H9 (cell line): ENCODE measurements at regions not wholly inside any gene's neighbourhood (a gene's known extent, or its start where the extent isn't known, plus 50 kb on each side); places are given as distances from the start of the nearest gene placed in this dataset.

Experiments
- DNase-seq: peaks from one replicate; pipeline ENCODE4 v3.0.0-alpha.2; 2017
- H2AFZ ChIP-seq: one replicate; pipeline ENCODE4 v1.6.1; 2013; ENCODE audit warnings: mild to moderate bottlenecking, low read length, control low read depth, moderate library complexity
- H2AK5ac ChIP-seq: 2 replicates; pipeline ENCODE4 v1.6.1; 2013; ENCODE audit warnings: low read length, control low read depth, mixed read lengths; ENCODE audit not compliant: insufficient read length
- H2BK120ac ChIP-seq: one replicate; pipeline ENCODE4 v1.6.1; 2013; ENCODE audit warnings: low read depth, mild to moderate bottlenecking, low read length, control low read depth, inconsistent platforms; ENCODE audit not compliant: poor library complexity, severe bottlenecking
- H2BK12ac ChIP-seq: 2 replicates; pipeline ENCODE4 v1.6.1; 2013; ENCODE audit warnings: low read length, control low read depth, mixed read lengths, low read depth; ENCODE audit not compliant: insufficient read length
- H2BK15ac ChIP-seq: 2 replicates; pipeline ENCODE4 v1.6.1; 2013; ENCODE audit warnings: low read depth, low read length, control low read depth
- H2BK20ac ChIP-seq: one replicate; pipeline ENCODE4 v1.6.1; 2013; ENCODE audit warnings: low read depth, mild to moderate bottlenecking, low read length, control low read depth, inconsistent platforms; ENCODE audit not compliant: poor library complexity, severe bottlenecking
- H2BK5ac ChIP-seq: 2 replicates; pipeline ENCODE4 v1.6.1; 2013; ENCODE audit warnings: low read length, control low read depth, mixed read lengths; ENCODE audit not compliant: insufficient read length
- H3K14ac ChIP-seq: 2 replicates; pipeline ENCODE4 v1.6.1; 2013; ENCODE audit warnings: low read length, control low read depth; ENCODE audit not compliant: insufficient read depth
- H3K18ac ChIP-seq: 2 replicates; pipeline ENCODE4 v1.6.1; 2013; ENCODE audit warnings: low read depth, mild to moderate bottlenecking, mixed read lengths, low read length, control low read depth; ENCODE audit not compliant: insufficient read length
- H3K23ac ChIP-seq: 2 replicates; pipeline ENCODE4 v1.6.1; 2013; ENCODE audit warnings: low read length, control low read depth, mixed read lengths, low read depth; ENCODE audit not compliant: insufficient read length
- H3K23me2 ChIP-seq: 2 replicates; pipeline ENCODE4 v1.6.1; 2013; ENCODE audit warnings: low read depth, mild to moderate bottlenecking, mixed read lengths, low read length, control low read depth; ENCODE audit not compliant: insufficient read length, poor library complexity, severe bottlenecking
- H3K27ac ChIP-seq: 2 replicates; pipeline ENCODE4 v1.5.1; 2013; ENCODE audit warnings: low read length, control low read depth, mixed read lengths, low read depth; ENCODE audit not compliant: insufficient read length
- H3K27me3 ChIP-seq: 2 replicates; pipeline ENCODE4 v1.6.1; 2013; ENCODE audit warnings: low read length, control low read depth, inconsistent platforms; ENCODE audit not compliant: insufficient read depth
- H3K4ac ChIP-seq: 2 replicates; pipeline ENCODE4 v1.6.1; 2013; ENCODE audit warnings: low read depth, mild to moderate bottlenecking, control low read depth, inconsistent platforms, low read length, moderate library complexity
- H3K4me1 ChIP-seq: 2 replicates; pipeline ENCODE4 v1.6.1; 2013; ENCODE audit warnings: low read length, control low read depth, inconsistent platforms; ENCODE audit not compliant: insufficient read depth
- H3K4me2 ChIP-seq: 2 replicates; pipeline ENCODE4 v1.6.1; 2013; ENCODE audit warnings: low read length, control low read depth, mixed read lengths; ENCODE audit not compliant: insufficient read length, insufficient read depth
- H3K56ac ChIP-seq: 2 replicates; pipeline ENCODE4 v1.6.1; 2013; ENCODE audit warnings: low read depth, mild to moderate bottlenecking, mixed read lengths, low read length, control low read depth; ENCODE audit not compliant: insufficient read length
- H3K79me1 ChIP-seq: 2 replicates; pipeline ENCODE4 v1.6.1; 2013; ENCODE audit warnings: low read depth, mild to moderate bottlenecking, moderate library complexity, low read length, control low read depth, inconsistent platforms; ENCODE audit not compliant: insufficient read depth, poor library complexity, severe bottlenecking
- H3K79me2 ChIP-seq: 2 replicates; pipeline ENCODE4 v1.6.1; 2013; ENCODE audit warnings: low read length, control low read depth, inconsistent platforms; ENCODE audit not compliant: insufficient read depth
- H3K9ac ChIP-seq: 2 replicates; pipeline ENCODE4 v1.6.1; 2013; ENCODE audit warnings: low read length, control low read depth, mixed read lengths; ENCODE audit not compliant: insufficient read length; ENCODE audit errors: extremely low read depth
- H3K9me3 ChIP-seq: one replicate; pipeline ENCODE4 v1.6.1; 2013; ENCODE audit warnings: low read depth, low read length, inconsistent platforms; ENCODE audit not compliant: control insufficient read depth
- H3T11ph ChIP-seq: one replicate; pipeline ENCODE4 v1.6.1; 2013; ENCODE audit warnings: mild to moderate bottlenecking, low read length, control low read depth, inconsistent platforms
- H4K20me1 ChIP-seq: one replicate; pipeline ENCODE4 v1.6.1; 2013; ENCODE audit not compliant: control insufficient read depth, insufficient read length, insufficient read depth
- H4K5ac ChIP-seq: 2 replicates; pipeline ENCODE4 v1.6.1; 2013; ENCODE audit warnings: low read depth, mild to moderate bottlenecking, mixed read lengths, low read length, control low read depth; ENCODE audit not compliant: insufficient read length
- H4K8ac ChIP-seq: replicated peaks from 2 replicates; pipeline ENCODE4 v1.6.1; 2013; ENCODE audit warnings: low read length, control low read depth, mixed read lengths, low read depth; ENCODE audit not compliant: insufficient read length
- H4K91ac ChIP-seq: 2 replicates; pipeline ENCODE4 v1.6.1; 2013; ENCODE audit warnings: low read depth, mild to moderate bottlenecking, moderate library complexity, mixed read lengths, low read length, control low read depth; ENCODE audit not compliant: insufficient read length
- H3K27ac Mint-ChIP-seq, 3 experiments: 2 replicates in 2 of 3; 3 replicates in 1 of 3; pipeline ENCODE4 v1.8.0; 2020 to 2021; ENCODE audit warnings: mixed read lengths in 3 of 3, mild to moderate bottlenecking in 1 of 3, moderate library complexity in 1 of 3
- H3K27me3 Mint-ChIP-seq: 2 replicates; pipeline ENCODE4 v1.8.0; 2021; ENCODE audit warnings: low read depth, mild to moderate bottlenecking, moderate library complexity, mixed read lengths
- H3K36me3 Mint-ChIP-seq, 3 experiments: 2 replicates in 2 of 3; 3 replicates in 1 of 3; pipeline ENCODE4 v1.8.0; 2020 to 2021; ENCODE audit warnings: low read depth in 3 of 3, mixed read lengths in 3 of 3; ENCODE audit not compliant: insufficient read depth in 1 of 3
- H3K4me1 Mint-ChIP-seq, 2 experiments: 2 replicates each; pipeline ENCODE4 v1.8.0; 2020; ENCODE audit warnings: mixed read lengths in 2 of 2
- H3K4me3 Mint-ChIP-seq, 2 experiments: 2 replicates in 1 of 2; 3 replicates in 1 of 2; pipeline ENCODE4 v1.8.0; 2020 to 2021; ENCODE audit warnings: mild to moderate bottlenecking in 2 of 2, mixed read lengths in 2 of 2, moderate library complexity in 1 of 2
- H3K9me3 Mint-ChIP-seq, 2 experiments: 2 replicates in 1 of 2; 3 replicates in 1 of 2; pipeline ENCODE4 v1.8.0; 2020; ENCODE audit warnings: mild to moderate bottlenecking in 2 of 2, mixed read lengths in 2 of 2, moderate library complexity in 1 of 2
- WGBS: extraction: QIAGEN DNeasy Blood & Tissue Kit; methylation state at CpG from one replicate; pipeline ENCODE4 v1.1.7; 2013; ENCODE audit warnings: missing lambda C conversion rate, low lambda C conversion rate, mixed read lengths; ENCODE audit not compliant: insufficient read length; ENCODE audit errors: extremely low coverage; 5-methylcytosine and 5-hydroxymethylcytosine counted together
- TF ChIP-seq, protein P1 (sequence below): fragments of 200-600 bp; sonication (generic); conservative IDR thresholded peaks from 3 replicates; pipeline ENCODE4 v1.8.0; 2021; ENCODE audit warnings: antibody characterized with exemption, mild to moderate bottlenecking

DNA sequence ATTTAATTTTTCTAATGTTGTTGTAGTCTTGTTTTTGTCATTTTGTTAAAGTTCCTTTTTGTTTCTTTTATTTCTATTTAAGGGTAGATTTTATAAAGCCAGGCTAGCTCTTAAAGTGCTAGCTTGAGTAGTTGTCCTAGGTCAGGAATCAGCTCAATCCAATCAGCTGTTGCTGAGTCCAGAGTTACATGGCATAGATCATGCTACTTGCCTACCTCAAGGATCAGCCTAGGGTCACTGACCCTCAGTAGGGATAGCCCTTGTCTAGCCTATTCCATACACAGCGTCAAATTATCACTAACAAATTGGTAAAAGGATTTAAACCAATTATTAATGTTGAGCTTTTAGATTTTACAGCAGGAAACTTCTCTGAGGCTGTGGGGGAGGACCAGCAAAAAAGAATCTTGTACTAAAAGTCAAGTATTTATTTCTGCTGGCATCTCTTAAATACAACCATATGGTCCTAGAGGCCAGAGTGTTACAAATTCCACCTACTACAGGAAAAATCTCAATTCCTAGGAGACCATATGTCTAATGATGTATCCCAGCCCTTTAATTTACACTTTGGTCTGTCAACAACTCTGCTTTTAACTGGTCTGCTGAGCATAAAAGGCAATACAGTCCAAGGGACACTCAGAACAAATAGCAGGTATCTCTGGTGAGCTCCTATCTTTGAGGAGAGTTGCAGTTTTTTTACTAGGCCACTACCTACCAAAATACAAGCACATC is 138.3 kb upstream of the PTPRG start:
- Histone ChIP-seq H2BK120ac (no peak overlapping the region), H3K4me2 (no peak overlapping the region), H4K20me1 (no peaks in the 10 kb centered on the region), H3K27me3 (no peaks in the 10 kb centered on the region), H4K5ac (no peak overlapping the region), H3K23me2 (no peaks in the 10 kb centered on the region), H3K4me1 (no peaks in the 10 kb centered on the region), H3K23ac (no peak overlapping the region), H3K56ac (no peak overlapping the region), H3T11ph (no peak overlapping the region), H3K14ac (no peak overlapping the region), H2BK5ac (no peak overlapping the region), H2BK20ac (no peak overlapping the region), H2BK15ac (no peak overlapping the region), H4K91ac (no peak overlapping the region), H2BK12ac (no peak overlapping the region), H3K18ac (no peak overlapping the region), H3K9ac (no peak overlapping the region), H2AK5ac (no peak overlapping the region), H4K8ac (no peak overlapping the region), H3K79me2 (no peaks in the 10 kb centered on the region), H3K4ac (no peak overlapping the region), H2AFZ (no peak overlapping the region), H3K27ac (no peak overlapping the region), H3K9me3 (no peaks in the 10 kb centered on the region), H3K79me1 (no peaks in the 10 kb centered on the region)
- DNase-seq: no peak
- no CpG with 5 or more reads among the region's 1 CpG for WGBS
- no peaks in the 10 kb centered on the region for H3K36me3 Mint-ChIP-seq
- H3K27ac Mint-ChIP-seq: no peak overlapping the region
- TF ChIP-seq, protein P1, sequence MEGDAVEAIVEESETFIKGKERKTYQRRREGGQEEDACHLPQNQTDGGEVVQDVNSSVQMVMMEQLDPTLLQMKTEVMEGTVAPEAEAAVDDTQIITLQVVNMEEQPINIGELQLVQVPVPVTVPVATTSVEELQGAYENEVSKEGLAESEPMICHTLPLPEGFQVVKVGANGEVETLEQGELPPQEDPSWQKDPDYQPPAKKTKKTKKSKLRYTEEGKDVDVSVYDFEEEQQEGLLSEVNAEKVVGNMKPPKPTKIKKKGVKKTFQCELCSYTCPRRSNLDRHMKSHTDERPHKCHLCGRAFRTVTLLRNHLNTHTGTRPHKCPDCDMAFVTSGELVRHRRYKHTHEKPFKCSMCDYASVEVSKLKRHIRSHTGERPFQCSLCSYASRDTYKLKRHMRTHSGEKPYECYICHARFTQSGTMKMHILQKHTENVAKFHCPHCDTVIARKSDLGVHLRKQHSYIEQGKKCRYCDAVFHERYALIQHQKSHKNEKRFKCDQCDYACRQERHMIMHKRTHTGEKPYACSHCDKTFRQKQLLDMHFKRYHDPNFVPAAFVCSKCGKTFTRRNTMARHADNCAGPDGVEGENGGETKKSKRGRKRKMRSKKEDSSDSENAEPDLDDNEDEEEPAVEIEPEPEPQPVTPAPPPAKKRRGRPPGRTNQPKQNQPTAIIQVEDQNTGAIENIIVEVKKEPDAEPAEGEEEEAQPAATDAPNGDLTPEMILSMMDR: no peak
- H3K4me3 Mint-ChIP-seq: no peak overlapping the region
- H3K4me1 Mint-ChIP-seq: no peaks in the 10 kb centered on the region
- H3K27me3 Mint-ChIP-seq: no peaks in the 10 kb centered on the region
- H3K9me3 Mint-ChIP-seq: no peaks in the 10 kb centered on the region
